HEK293 (cell line): ENCODE measurements at regions not wholly inside any gene's neighbourhood (a gene's known extent, or its start where the extent isn't known, plus 50 kb on each side); places are given as distances from the start of the nearest gene placed in this dataset.

Experiments
- CTCF ChIP-seq: fragments of 450-650 bp; formaldehyde crosslinking; IDR thresholded peaks from 2 replicates; pipeline ENCODE4 v1.5.1; 2016; ENCODE audit warnings: missing biosample characterization, missing genetic modification characterization
- MZF1 ChIP-seq: fragments of 450-650 bp; formaldehyde crosslinking; IDR thresholded peaks from 2 replicates; pipeline ENCODE4 v1.5.1; 2017; ENCODE audit warnings: missing biosample characterization, missing genetic modification characterization, borderline replicate concordance
- ZNF138 ChIP-seq: fragments of 450-650 bp; formaldehyde crosslinking; IDR thresholded peaks from 2 replicates; pipeline ENCODE4 v1.5.1; 2016; ENCODE audit warnings: missing biosample characterization, missing genetic modification characterization, borderline replicate concordance
- ZNF2 ChIP-seq: fragments of 450-650 bp; formaldehyde crosslinking; IDR thresholded peaks from 2 replicates; pipeline ENCODE4 v1.5.1; 2016; ENCODE audit warnings: missing biosample characterization, missing genetic modification characterization
- TF ChIP-seq, protein P1 (sequence below): fragments of 450-650 bp; formaldehyde crosslinking; IDR thresholded peaks from 2 replicates; pipeline ENCODE4 v1.5.1; 2016; ENCODE audit warnings: missing biosample characterization, missing genetic modification characterization

- TF ChIP-seq CTCF: no peak
- no peak for TF ChIP-seq MZF1
- TF ChIP-seq ZNF138: no peak
- TF ChIP-seq ZNF2 (tag by site-specific recombination): no peak
- TF ChIP-seq, protein P1, sequence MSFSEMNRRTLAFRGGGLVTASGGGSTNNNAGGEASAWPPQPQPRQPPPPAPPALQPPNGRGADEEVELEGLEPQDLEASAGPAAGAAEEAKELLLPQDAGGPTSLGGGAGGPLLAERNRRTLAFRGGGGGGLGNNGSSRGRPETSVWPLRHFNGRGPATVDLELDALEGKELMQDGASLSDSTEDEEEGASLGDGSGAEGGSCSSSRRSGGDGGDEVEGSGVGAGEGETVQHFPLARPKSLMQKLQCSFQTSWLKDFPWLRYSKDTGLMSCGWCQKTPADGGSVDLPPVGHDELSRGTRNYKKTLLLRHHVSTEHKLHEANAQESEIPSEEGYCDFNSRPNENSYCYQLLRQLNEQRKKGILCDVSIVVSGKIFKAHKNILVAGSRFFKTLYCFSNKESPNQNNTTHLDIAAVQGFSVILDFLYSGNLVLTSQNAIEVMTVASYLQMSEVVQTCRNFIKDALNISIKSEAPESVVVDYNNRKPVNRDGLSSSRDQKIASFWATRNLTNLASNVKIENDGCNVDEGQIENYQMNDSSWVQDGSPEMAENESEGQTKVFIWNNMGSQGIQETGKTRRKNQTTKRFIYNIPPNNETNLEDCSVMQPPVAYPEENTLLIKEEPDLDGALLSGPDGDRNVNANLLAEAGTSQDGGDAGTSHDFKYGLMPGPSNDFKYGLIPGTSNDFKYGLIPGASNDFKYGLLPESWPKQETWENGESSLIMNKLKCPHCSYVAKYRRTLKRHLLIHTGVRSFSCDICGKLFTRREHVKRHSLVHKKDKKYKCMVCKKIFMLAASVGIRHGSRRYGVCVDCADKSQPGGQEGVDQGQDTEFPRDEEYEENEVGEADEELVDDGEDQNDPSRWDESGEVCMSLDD (tag by site-specific recombination): no peak
Measured at GRCh38 chr6:27066802-27067201, 180.7 kb upstream of the PRSS16 start.
